GM21529 (cell line): ENCODE measurements at regions not wholly inside any gene's neighbourhood (a gene's known extent, or its start where the extent isn't known, plus 50 kb on each side); places are given as distances from the start of the nearest gene placed in this dataset.

Experiments used
- ATAC-seq: cut with Tn5 transposase; IDR thresholded peaks from one replicate; pipeline ENCODE4 v1.9.1; 2021; ENCODE audit not compliant: unreplicated experiment

DNA sequence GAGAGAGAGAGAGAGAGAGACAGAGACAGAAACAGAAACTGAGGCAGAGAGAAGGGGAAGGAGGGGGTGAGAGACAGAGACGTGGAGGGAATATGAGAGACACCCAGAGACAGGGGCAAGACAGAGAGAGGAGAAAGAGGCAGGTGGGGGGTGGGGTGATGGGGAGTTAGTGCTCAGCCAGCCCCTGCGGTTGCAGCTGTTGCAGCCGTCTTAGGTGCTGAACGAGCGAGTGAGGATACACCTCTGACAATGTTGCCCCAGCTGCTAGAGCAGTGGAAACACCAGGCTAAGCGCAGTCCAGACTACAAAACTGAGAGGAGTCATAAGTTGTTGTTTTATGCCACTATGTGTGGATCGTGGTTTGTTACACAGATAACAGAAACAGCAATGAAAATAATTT, 328.2 kb upstream of the SHH start:
- ATAC-seq = no peak

DNA sequence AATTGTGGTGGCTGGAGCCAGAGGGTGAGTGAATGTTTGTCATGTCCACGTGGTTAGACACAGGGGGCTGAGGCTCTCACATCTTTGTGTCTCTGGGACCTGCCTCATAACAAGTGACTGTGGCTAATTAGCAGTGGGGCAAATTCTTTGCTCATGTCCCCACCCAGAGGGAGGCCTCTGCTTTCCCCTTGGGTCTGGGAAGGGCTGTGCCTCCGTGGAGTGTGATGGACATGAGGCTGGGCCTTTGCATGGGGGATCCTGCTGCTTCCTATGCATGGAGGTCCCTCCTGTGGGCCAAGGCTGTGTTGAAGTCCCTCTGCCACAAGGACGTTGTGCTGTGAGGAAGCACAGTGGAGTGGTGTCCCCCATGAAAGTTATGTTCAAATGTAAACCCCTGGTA, 327.4 kb upstream of the SHH start:
- ATAC-seq = no peak

DNA sequence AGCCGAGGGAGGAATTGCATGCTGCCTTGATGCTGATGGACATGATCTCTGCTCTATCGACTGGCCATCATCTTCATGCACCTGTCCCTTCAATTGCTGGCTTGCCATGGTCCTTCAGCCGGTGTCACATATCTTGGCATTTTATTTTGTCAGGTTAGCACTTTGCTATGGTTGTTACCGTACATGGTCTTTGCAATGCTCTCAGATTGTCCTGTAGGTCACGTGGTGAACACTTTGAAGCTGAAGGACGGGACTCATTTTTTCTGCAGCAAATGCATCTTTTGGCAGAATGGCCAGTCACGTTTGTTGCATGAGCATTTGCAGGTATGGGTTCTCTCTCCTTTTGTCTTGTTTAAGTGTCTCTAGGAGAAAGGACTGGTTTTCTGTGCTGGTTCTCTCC, 326.8 kb upstream of the SHH start:
- ATAC-seq = no peak

DNA sequence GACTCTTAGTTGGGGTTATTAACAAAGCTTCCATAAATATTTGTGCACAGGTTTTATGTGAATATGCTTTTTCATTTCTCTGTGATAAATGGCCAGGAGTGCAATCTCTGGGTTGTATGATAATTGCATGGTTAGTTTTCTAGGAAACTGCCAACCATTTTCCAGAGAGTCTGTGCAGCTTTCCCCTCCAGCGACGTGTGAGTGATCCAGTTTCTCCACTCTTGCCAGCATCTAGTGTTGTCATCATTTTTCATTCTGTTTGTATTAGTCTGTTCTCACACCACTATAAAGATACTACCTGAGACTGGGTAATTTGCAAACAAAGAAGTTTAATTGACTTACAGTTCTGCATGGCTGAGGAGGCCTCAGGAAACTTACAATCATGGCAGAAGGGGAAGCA, 319.6 kb upstream of the SHH start:
- no peak for ATAC-seq

DNA sequence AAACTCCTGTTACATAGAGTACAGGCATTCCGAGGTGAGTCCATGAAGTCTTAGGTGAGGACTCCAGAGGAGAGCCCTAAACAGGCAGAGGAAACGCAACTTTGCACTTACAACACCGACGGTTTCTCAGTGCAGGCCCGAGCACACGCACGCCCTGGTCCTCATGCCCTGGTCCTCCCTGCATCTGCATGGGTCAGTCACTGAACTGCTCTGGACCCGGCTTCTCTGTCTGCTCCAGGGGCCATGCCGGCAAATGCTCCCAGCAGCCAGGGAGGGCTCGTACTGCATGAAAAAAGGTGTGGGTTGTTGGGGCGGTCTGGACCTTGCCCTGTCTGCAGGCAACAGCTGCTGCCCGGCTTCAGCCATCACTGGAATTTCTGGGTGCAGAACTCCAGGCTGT, 317.3 kb upstream of the SHH start:
- ATAC-seq = no peak

DNA sequence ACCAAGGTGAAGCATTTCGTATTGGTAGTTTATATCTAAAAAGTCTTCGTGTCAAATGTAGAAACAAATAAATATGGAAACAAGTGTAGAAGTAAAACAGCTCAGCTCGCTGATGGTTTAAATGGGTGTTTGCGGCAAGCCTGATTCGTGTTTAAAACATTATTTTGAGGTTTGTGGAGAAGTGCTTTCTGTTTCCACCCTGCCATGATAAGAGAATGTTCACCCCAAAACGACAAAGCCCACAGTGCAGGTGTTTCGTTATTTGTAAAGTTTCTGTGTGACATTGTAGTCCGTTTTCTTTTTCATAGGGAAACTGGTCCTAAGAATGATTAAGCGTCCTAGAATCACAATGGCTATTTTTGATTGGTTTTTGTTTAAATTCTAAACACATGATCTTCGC, 316.2 kb upstream of the SHH start:
- ATAC-seq = no peak

DNA sequence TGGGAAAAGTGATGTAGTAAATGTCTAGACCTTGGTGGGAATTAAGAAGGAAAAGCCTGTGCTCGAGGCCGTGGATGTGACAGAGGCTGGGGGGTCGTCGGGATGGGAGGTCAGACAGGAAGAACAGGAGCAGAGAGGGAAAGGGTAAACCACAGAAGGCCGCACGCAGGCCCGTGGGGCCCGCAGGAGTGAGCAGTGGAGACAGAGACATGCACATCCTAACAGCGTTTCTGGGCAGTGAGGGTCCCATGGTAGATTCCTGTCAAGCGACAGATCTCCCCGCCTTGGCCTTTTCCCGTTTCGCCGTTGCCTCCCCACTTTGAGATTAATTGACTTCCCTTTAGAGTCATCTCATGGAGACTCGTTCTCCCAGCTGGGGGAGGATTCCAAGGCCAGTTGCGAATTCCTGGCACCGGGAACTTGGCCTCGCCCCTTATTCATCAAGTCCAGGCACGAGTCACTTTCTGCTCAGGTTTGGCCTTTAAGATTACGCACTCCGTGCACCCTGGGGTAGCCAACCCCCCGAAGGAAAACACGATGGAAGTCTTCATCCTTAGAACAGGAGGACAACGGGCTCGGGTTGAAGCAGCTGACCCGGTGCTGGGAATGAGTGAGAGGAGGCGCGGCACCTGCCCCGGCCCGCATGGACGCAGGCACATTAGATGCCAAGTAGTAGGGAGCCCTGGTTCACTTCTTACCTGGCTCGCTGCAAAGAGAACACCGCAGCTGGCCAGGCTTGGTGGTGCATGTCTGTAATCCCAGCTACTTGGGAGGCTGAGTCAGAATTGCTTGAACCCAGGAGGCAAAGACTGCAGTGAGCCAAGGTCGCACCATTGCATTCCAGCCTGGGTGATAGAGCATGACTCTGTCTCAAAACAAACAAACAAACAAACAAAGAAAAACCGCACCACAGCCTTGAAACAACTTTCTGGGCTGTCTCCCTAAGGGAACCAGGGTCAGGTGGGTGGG, 315.2 kb upstream of the SHH start:
- no peak for ATAC-seq

DNA sequence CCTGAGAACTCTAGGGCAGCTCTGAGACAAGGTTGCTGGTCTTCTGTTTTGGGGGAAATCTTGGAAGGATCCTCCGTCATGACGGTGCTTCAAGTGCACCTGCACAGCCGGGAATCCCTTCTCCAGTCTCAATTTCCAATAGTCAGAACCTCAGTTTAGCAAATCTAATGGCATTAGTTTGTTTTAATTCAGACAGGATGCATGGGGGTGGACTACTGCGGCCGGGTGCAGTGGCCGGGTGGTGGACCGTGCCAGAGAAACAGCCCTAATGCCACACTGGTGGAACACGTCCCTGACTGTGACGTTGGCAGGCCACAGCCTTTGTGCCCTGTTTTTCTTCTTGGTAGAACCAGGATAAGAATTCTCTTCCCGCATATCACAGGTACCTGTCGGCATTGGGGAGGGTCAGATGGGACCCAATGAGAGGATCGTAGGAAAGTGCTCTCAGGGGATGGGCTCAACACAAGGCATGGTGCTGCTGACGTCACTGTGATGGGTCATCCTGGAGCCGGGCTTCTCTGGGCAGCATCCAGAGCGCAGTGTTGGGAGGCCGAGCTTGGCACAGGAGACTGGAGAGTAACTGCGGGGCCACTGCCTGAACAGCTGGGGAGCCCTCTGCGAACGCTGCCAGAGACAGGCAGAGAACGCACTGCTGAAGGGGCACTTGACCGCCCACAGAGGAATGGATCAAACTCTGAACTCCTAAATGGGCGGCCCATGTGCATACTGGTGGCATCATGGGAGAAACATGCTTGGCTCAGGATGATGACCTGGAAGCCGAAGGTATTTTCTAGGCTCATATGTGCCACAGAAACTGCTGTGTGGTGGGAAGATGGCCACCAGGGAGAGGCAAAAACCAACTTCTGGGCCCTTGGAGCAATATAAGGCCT, 313.8 kb upstream of the SHH start:
- ATAC-seq = no peak

DNA sequence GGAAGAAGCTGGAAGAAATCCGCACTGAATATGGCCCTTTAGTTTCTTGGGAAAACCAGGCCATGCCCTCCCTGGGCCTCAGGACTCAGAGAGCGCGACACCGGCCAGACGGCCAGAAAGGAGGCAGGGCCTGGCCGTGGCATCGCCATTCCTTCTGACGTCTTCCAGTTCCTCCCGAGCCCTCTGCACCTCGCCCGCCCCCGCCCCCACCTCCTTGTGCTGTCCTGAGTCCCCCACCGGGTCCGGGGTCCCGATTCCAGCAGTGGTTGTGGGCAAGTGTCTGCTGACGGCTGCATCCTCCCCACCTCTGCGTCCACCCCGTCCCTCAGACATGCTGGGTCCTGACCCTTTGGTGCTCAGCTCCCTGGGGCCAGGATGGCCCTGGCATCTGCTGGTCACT, 312.1 kb upstream of the SHH start:
- no peak for ATAC-seq

DNA sequence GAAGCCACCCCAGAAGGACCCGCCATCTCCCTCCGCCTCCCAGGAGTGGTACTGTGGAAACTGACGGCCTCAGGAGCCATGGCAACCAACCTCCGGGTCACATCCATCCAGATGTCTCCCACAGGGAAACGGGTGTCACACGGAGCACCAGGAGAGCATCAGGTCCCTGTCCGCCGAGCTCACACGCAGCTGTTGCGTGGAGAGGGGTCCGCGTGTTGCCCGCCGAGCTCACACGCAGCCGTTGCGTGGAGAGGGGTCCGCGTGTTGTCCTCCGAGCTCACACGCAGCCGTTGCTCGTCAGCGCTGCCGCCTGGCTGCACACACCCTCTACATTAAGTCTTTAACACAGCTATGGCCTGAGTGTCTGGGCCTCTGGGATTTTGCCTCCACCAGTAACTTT, 311.1 kb upstream of the SHH start:
- ATAC-seq = no peak

DNA sequence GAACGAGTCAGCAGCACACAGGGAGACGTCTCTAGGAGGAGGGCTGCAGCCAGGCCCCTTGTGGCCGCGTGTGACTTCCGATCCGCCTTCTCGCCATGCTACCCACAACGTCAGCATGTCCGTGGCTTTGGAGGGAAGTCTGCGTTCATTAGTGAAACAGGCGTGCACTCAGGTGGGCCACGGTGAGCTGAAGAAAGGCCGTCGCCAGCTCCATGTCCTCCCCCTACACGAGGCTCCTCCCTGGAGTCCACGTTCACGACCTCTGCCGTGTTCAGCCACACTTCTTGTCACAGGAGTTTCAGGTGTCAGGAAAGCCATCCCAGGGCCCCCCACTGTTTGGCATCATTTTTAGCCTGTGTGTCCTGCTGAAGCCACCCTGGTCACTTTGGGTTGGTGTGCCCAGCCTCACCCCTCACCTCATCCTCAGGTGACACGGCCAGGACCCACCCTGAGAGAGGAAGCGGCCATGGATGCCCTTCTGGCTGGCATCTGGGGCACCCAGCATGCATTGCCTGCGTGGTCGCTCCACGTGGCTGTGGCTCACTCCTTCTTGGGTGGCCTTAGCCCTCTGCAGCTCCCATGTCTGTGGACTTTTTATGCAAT, 310.6 kb upstream of the SHH start:
- no peak for ATAC-seq

DNA sequence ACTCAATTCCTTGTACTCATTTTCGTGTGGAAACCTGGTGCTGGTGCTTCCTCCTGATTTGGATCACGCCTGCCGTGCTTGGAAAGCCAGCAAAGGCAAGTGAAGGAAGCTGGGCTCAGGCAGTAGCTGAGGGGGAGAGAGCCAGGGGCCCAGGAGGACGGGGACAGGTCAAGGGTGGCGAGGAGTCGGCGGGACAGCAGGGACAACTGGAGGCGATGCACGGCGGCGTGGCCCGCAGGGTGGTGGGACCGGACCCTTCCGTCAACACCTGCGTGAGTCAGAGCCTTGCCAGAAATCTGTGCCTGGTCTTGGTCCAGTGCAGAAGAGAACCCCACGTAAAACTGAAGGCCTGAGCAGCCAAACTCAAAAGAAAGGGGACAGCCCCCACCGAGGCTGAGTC, 309.7 kb upstream of the SHH start:
- no peak for ATAC-seq

DNA sequence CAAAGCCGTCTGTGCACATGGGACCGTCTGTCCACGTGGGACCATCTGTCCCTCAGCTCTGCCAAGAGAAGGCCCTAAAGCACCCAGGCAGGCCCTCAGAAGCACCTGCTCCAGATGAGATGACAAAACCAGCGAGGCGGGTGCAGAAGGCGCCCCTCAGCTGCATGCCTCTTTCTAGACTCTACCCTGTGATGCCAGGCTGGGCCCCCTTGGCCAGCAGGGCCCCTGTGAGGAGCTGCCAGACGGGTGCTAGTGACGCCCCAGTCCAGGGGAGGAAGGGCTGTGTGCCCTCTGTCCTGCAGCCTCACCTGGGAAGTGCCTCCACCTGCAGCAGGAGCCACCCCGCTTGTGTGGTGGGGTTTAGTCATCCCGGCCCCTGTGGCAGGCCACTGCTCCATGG, 309.2 kb upstream of the SHH start:
- ATAC-seq = no peak

DNA sequence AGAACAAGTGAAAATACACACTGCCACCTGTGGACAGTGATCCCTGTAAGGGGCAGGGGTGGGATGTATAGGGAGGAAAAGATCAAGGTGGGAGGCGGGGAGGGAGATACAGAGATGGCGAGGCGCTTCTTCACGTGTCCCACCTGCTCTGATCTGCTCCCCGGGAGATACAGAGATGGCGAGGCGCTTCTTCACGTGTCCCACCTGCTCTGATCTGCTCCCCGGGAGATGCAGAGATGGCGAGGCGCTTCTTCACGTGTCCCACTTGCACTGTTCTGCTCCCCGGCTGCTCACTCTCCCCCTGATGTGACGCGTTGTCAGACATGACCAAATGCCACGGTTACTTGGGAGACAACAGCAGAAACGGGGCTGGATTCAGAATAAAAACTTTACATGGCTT, 308.3 kb upstream of the SHH start:
- no peak for ATAC-seq

DNA sequence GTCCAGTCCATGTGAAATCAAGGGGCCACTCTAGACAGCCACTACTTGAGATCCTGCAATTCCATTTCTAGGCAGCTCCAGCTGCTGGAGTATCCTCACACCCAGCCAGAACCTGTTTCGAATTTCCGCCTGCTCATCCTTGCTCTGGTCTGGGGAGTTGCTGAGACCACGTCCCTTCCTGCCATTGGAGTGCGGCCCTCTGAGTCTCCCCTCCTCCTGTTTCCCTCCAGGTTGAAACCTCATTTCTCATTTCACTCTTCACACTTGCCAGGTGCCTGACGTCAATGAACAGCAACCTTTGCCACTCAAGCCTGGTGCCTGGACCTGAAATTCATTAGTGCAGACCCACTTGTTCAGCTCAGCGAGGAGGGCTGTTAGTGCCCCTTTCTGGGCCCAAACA, 307.5 kb upstream of the SHH start:
- no peak for ATAC-seq

DNA sequence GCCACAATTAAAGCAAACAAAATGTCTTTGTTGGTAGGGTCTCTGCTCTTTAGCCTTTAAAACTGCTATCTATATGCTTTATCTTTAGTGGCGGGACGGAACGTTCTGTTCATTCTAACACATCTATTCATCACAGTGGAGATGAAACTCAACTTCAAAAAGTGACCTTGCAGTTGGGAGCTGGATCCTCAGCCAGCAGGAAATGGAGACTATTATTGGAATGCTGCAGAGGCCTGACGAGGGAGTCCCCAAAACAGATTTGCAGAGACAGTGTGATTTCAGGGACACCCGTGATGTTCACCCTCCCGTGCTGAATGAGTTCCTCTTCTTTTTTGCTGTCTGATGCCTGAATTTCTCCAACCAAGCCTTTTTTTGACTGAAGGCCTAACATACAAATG, 306.0 kb upstream of the SHH start:
- no peak for ATAC-seq

DNA sequence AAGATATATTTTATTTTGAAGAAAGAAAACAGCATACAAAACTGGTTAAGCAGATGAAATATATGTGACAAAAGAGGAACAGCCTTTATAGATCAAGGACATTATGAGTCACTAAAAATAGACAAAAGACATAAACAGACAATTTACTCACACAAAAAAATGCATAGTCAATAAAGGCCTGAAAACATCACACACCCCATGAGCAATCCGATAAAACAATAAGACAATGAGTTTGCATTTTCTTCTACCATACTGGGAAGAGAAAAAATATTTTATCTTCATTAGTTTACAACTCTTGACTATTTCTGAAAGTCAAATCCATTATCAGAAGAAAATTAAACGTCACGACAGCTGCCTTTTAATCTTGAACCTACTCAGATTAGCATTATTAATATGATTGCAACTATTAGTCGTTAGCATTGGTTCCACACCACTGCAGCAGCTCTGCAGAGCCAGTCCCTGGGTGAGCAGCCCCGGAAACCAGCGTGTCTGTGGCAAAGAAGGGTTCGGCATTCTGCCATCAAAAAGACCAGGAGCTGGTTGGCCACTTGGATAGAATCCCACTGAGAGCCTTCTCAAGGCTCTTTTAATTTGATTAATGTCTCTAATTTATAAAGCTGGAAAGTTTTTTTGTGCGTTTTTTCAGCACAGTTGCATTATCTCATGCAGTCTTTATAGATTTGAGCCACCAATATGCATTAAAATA, 305.4 kb upstream of the SHH start:
- ATAC-seq = no peak

DNA sequence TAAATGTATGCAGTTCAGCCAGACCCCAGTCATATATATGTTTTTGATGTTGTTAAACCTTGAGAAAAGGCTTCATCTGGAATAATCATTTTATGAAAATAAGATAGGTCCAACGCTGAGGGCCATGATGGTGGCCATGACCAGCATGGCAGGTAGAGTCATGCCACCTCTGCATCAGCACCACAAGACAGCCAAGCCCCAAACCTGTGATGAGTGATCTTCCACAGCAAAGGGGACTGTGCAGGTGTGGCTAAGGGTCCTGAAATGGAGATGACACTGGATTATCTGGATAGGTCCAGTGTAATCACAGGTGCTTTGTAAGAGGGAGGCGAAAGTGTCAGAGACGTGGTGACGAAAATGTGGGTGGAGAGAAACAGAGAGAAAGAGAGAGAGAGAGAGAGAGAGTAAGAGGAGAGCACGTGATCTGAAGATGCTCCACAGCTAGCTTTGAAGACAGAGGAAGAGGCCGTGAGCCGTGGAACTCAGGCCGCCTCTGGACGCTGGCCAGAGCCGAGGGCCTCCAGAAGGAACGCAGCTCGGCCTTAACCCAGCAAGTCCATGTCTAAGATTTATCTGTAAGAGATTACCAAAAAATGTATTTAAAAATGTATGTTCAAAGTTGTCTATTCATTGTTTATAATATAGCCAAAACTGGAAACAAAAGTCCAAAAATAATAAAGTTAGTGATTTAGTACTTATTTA, 304.4 kb upstream of the SHH start:
- ATAC-seq = no peak

DNA sequence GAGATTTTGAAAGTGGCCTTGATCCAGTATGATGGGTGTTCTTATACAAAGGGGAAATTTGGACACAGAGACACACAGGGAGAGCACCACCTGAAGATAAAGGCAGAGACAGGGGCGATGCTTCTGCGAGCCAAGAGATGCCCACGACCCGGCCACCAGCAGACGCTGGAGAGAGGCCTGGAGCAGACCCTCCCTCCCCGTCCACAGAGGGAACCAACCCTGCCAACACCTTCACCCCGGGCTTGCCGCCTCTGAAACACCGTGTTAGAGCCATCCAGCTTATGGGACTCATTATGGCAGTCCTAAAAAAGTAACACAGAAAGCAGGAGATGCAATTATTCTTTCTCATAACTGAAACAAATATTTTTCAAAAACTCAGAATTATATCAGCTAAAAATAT, 303.3 kb upstream of the SHH start:
- ATAC-seq = no peak

DNA sequence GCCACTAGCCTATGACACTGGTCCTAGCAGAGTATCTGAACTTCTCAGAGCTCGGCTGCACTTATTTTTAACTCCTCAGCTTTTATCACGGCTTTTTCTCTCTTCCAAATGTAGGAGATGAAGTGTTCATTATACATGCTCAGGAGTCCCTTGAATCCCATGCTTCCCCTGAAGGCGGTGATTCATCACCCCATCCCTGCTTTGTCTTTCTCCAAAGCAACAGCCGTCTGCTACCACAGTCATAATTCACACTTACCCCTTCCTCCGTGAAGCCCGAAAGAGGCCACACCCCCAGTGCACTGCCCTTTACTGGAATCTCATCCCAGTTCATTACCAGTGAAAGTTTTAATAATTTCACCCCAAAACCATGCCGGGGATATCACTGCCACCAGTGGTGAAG, 301.5 kb upstream of the SHH start:
- no peak for ATAC-seq

DNA sequence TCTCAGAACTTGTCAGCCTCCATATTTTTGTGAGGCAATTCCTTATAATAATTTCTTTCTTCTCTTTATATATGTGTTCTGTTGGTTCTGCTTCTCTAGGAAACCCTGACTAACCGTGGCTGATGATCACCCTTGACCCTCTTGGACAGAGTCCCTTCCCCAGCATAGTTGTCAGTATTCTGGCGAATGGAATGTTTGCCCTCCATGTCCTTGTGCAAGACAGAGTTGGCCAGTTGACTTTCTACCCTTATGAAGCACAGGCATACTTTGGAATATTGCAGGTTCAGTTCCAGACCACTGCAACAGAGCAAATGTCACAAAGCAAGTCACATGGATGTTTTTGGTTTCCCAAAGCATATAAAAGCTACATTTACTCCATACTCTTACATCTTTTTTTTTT, 297.7 kb upstream of the SHH start:
- no peak for ATAC-seq
